ENCODE measurements at regions not wholly inside any gene's neighbourhood (a gene's known extent, or its start where the extent isn't known, plus 50 kb on each side); places are given as distances from the start of the nearest gene placed in this dataset.

DNA sequence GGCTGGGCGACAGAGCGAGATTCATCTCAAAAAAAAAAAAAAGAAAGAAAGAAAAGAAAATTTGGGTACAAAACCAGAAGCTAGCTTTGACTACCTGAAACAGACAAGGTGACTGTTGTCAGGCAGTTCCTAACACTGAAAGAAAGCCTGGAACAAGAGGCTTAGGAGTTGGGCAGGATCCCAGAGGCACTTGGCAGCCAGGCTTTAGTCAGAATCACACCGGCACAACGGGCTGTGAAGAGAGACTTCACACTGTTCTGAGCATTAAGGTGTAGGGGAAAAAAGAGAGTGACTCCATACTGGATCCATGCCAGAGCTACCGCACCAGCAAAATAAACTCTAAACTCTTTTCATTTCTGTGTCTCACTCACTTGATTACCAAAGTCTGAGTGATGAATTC, 130.8 kb downstream of the ZNF467 start:
- DNase-seq (ENCODE audit: low spot score) = no peak
- Mint-ChIP-seq H3K27me3 (ENCODE audit: low read depth) (peaks cover 21% of the 10 kb centered on the region), H3K4me1 (no peaks in the 10 kb centered on the region), H3K27ac (no peak overlapping the region), H3K36me3 (no peaks in the 10 kb centered on the region), H3K9me3 (no peaks in the 10 kb centered on the region), H3K4me3 (no peak overlapping the region)
- ChIA-PET CTCF (interaction anchor here (3.3 kb wide), 1 partner anchor 20 kb away, joined by 13 read pairs; no protein-coding TSS in a partner anchor), POLR2A (no interaction called here)
- no peak for ATAC-seq
- TF ChIP-seq ZNF121 (CRISPR knock-in tag; IDR thresholded peaks at IDR 0.05) (no peak), TEAD1 (CRISPR knock-in tag; IDR thresholded peaks at IDR 0.05) (no peak), EMX1 (CRISPR knock-in tag; IDR thresholded peaks at IDR 0.05) (no peak), ZNF219 (CRISPR knock-in tag; IDR thresholded peaks at IDR 0.05; ENCODE audit: borderline replicate concordance) (no peak), ATF1 (CRISPR knock-in tag; IDR thresholded peaks at IDR 0.05) (no peak), FOXP1 (CRISPR knock-in tag; IDR thresholded peaks at IDR 0.05; ENCODE audit: borderline replicate concordance) (no peak), NR3C1 (CRISPR knock-in tag; conservative IDR thresholded peaks at IDR 0.05; ENCODE audit: low read depth) (no peak), FOXJ3 (CRISPR knock-in tag; IDR thresholded peaks at IDR 0.05; ENCODE audit: borderline replicate concordance) (no peak), ESRRA (CRISPR knock-in tag; IDR thresholded peaks at IDR 0.05; ENCODE audit: borderline replicate concordance) (no peak), ZNF317 (CRISPR knock-in tag; IDR thresholded peaks at IDR 0.05; ENCODE audit: borderline replicate concordance, low read depth) (no peak), TEAD4 (CRISPR knock-in tag; IDR thresholded peaks at IDR 0.05) (no peak), TCF7 (CRISPR knock-in tag; IDR thresholded peaks at IDR 0.05; ENCODE audit: low read depth) (no peak), ZNF671 (CRISPR knock-in tag; IDR thresholded peaks at IDR 0.05) (no peak)
- TF ChIP-seq, protein P1, sequence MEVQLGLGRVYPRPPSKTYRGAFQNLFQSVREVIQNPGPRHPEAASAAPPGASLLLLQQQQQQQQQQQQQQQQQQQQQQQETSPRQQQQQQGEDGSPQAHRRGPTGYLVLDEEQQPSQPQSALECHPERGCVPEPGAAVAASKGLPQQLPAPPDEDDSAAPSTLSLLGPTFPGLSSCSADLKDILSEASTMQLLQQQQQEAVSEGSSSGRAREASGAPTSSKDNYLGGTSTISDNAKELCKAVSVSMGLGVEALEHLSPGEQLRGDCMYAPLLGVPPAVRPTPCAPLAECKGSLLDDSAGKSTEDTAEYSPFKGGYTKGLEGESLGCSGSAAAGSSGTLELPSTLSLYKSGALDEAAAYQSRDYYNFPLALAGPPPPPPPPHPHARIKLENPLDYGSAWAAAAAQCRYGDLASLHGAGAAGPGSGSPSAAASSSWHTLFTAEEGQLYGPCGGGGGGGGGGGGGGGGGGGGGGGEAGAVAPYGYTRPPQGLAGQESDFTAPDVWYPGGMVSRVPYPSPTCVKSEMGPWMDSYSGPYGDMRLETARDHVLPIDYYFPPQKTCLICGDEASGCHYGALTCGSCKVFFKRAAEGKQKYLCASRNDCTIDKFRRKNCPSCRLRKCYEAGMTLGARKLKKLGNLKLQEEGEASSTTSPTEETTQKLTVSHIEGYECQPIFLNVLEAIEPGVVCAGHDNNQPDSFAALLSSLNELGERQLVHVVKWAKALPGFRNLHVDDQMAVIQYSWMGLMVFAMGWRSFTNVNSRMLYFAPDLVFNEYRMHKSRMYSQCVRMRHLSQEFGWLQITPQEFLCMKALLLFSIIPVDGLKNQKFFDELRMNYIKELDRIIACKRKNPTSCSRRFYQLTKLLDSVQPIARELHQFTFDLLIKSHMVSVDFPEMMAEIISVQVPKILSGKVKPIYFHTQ (CRISPR knock-in tag; IDR thresholded peaks at IDR 0.05) = no peak
- TF ChIP-seq, protein P2, sequence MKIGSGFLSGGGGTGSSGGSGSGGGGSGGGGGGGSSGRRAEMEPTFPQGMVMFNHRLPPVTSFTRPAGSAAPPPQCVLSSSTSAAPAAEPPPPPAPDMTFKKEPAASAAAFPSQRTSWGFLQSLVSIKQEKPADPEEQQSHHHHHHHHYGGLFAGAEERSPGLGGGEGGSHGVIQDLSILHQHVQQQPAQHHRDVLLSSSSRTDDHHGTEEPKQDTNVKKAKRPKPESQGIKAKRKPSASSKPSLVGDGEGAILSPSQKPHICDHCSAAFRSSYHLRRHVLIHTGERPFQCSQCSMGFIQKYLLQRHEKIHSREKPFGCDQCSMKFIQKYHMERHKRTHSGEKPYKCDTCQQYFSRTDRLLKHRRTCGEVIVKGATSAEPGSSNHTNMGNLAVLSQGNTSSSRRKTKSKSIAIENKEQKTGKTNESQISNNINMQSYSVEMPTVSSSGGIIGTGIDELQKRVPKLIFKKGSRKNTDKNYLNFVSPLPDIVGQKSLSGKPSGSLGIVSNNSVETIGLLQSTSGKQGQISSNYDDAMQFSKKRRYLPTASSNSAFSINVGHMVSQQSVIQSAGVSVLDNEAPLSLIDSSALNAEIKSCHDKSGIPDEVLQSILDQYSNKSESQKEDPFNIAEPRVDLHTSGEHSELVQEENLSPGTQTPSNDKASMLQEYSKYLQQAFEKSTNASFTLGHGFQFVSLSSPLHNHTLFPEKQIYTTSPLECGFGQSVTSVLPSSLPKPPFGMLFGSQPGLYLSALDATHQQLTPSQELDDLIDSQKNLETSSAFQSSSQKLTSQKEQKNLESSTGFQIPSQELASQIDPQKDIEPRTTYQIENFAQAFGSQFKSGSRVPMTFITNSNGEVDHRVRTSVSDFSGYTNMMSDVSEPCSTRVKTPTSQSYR (CRISPR knock-in tag; IDR thresholded peaks at IDR 0.05) = no peak
- TF ChIP-seq, protein P3, sequence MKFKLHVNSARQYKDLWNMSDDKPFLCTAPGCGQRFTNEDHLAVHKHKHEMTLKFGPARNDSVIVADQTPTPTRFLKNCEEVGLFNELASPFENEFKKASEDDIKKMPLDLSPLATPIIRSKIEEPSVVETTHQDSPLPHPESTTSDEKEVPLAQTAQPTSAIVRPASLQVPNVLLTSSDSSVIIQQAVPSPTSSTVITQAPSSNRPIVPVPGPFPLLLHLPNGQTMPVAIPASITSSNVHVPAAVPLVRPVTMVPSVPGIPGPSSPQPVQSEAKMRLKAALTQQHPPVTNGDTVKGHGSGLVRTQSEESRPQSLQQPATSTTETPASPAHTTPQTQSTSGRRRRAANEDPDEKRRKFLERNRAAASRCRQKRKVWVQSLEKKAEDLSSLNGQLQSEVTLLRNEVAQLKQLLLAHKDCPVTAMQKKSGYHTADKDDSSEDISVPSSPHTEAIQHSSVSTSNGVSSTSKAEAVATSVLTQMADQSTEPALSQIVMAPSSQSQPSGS (CRISPR knock-in tag; IDR thresholded peaks at IDR 0.05; ENCODE audit: borderline replicate concordance, low read depth) = no peak
- TF ChIP-seq, protein P4, sequence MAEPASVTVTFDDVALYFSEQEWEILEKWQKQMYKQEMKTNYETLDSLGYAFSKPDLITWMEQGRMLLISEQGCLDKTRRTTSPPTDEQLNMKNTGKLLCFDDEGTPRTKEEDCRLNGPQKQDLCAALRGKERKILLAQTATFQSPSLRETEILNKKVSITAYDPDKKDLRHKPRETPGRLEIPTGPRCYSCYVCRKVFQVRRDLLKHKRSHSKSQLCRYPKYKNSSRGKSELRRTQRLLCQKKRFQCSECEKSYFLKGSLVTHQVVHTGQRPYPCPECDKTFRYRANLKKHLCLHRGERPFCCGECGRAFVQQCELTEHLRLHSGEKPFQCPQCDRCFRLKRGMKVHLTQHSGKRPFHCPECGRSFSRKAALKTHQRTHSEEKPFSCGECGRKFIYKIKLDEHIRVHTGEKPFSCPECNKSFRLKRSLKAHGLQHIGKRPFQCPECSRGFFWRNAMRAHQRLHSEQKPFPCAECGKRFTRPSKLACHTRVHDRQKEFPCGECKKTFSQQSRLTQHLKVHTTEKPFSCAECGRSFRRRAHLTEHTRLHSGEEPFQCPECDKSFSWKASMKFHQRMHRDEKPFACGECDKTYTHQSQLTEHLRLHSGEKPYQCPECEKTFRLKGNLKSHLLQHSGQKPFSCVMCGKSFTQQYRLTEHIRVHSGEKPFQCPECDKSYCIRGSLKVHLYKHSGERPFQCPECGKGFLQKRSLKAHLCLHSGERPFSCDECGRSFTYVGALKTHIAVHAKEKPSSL (CRISPR knock-in tag; conservative IDR thresholded peaks at IDR 0.05) = no peak
- TF ChIP-seq, protein P5, sequence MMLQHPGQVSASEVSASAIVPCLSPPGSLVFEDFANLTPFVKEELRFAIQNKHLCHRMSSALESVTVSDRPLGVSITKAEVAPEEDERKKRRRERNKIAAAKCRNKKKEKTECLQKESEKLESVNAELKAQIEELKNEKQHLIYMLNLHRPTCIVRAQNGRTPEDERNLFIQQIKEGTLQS (CRISPR knock-in tag; conservative IDR thresholded peaks at IDR 0.05) = no peak
